Ovary (tissue), 3 donors: ENCODE measurements at regions not wholly inside any gene's neighbourhood (a gene's known extent, or its start where the extent isn't known, plus 50 kb on each side); places are given as distances from the start of the nearest gene placed in this dataset.

Source experiments
- EP300 ChIP-seq: sonication (generic); formaldehyde crosslinking; IDR thresholded peaks from one replicate; pipeline ENCODE4 v1.6.1; 2017; ENCODE audit warnings: antibody characterized with exemption
- POLR2A ChIP-seq: fragments of 450-650 bp; IDR thresholded peaks from one replicate; pipeline ENCODE4 v1.6.1; 2017; ENCODE audit warnings: antibody characterized with exemption, mild to moderate bottlenecking, moderate library complexity
- TF ChIP-seq, protein P1 (sequence below), 3 donors: fragments of 450-650 bp in 2 of 3; fragments of 200-600 bp in 1 of 3; IDR thresholded peaks; one replicate each; pipeline versions ENCODE4 v1.5.1 to v1.8.0; 2016 to 2022; ENCODE audit warnings: antibody characterized with exemption in 3 of 3, mild to moderate bottlenecking in 1 of 3
- donor health status: DM: no; HTN: no; CAD: no.

DNA sequence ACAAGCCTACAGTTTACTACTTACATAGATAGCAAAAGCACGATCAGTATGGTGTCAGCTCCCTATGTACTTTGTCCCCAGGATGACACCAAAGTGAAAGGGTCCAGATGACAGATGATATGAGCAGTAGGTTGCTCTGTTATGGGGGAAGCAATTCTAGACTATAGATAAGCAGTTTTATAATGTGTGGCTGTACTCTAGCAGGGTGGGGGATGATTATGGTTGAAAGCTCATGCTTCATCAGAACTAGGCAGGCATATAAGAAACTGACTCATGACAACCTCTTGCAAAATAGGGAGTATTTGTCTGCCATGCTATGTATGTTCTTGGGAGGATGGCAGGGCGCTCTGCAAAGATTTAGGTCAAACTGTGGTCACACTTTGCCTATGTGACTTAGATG lies 158.2 kb upstream of the ZBED5 start:
- TF ChIP-seq POLR2A = no peak
- TF ChIP-seq, protein P1, sequence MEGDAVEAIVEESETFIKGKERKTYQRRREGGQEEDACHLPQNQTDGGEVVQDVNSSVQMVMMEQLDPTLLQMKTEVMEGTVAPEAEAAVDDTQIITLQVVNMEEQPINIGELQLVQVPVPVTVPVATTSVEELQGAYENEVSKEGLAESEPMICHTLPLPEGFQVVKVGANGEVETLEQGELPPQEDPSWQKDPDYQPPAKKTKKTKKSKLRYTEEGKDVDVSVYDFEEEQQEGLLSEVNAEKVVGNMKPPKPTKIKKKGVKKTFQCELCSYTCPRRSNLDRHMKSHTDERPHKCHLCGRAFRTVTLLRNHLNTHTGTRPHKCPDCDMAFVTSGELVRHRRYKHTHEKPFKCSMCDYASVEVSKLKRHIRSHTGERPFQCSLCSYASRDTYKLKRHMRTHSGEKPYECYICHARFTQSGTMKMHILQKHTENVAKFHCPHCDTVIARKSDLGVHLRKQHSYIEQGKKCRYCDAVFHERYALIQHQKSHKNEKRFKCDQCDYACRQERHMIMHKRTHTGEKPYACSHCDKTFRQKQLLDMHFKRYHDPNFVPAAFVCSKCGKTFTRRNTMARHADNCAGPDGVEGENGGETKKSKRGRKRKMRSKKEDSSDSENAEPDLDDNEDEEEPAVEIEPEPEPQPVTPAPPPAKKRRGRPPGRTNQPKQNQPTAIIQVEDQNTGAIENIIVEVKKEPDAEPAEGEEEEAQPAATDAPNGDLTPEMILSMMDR (IDR thresholded peaks at IDR 0.05) = no peak
- no peak for TF ChIP-seq EP300
